H1 (cell line): ENCODE measurements at regions not wholly inside any gene's neighbourhood (a gene's known extent, or its start where the extent isn't known, plus 50 kb on each side); places are given as distances from the start of the nearest gene placed in this dataset.

Experiments
- HDAC2 ChIP-seq, 2 experiments: fragments of 300-600 bp in 1 of 2; sonication (generic) in 1 of 2; IDR thresholded peaks; 2 replicates each; pipeline ENCODE4 v1.6.1; 2011 to 2012; ENCODE audit warnings: low read depth in 2 of 2, low read length in 2 of 2, mild to moderate bottlenecking in 2 of 2, moderate library complexity in 2 of 2, borderline replicate concordance in 1 of 2, inconsistent platforms in 1 of 2
- KDM1A ChIP-seq: fragments of 200-600, 300-600 bp; sonication (generic); IDR thresholded peaks from 2 replicates; pipeline ENCODE4 v1.7.1; 2016; ENCODE audit warnings: mild to moderate bottlenecking, low read length, borderline replicate concordance
- RAD21 ChIP-seq, 2 experiments: IDR thresholded peaks in 1 of 2; conservative IDR thresholded peaks in 1 of 2; 2 replicates each; pipeline ENCODE4 v1.6.1; 2011; ENCODE audit warnings: low read depth in 2 of 2, low read length in 2 of 2, improper control_type of control experiment in 1 of 2, inconsistent platforms in 1 of 2, mild to moderate bottlenecking in 1 of 2, moderate library complexity in 1 of 2
- SP1 ChIP-seq: IDR thresholded peaks from 2 replicates; pipeline ENCODE4 v1.6.1; 2011; ENCODE audit warnings: low read depth, low read length
- SP4 ChIP-seq: IDR thresholded peaks from 2 replicates; pipeline ENCODE4 v1.6.1; 2012; ENCODE audit warnings: low read length, inconsistent platforms
- USF2 ChIP-seq: IDR thresholded peaks from 2 replicates; pipeline ENCODE4 v1.6.1; 2011; ENCODE audit warnings: low read length, improper control_type of control experiment

- TF ChIP-seq USF2 (no peak), SP1 (no peak), RAD21 (IDR thresholded peaks at IDR 0.05 in 1 of 2, conservative IDR thresholded peaks at IDR 0.05 in 1 of 2; ENCODE audit: low read depth in 2 of 2, low read length in 2 of 2) (no peak), SP4 (no peak), HDAC2 (IDR thresholded peaks at IDR 0.05; ENCODE audit: borderline replicate concordance in 1 of 2, low read depth in 2 of 2, low read length in 2 of 2) (no peak), KDM1A (no peak)
Observed at GRCh38 chr7:125412890-125413665, 483.5 kb upstream of the POT1 start (continued).
